ENCODE measurements at regions not wholly inside any gene's neighbourhood (a gene's known extent, or its start where the extent isn't known, plus 50 kb on each side); places are given as distances from the start of the nearest gene placed in this dataset.

DNA sequence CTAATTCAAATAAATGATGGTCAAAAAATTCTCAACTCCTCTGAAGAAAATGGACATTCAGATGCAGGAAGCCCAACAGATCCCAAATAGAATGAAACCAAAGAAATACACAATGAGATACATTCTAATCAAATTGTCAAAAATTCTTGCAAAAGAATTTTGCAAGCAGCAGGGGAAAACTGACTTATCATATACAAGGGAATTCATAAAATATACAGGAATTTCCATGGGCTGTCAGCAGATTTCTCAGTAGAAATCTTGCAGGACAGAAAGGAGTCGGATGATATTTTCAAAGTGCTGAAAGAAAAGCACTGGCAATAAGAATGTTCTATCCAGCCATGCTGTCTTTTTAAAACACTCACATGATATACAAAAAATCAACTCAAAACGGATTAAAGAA is 194.6 kb upstream of the ZC3H12C start:
- no peak for TF ChIP-seq ZBED1 (IDR thresholded peaks at IDR 0.05; ENCODE audit: borderline replicate concordance)
- TF ChIP-seq, protein P1, sequence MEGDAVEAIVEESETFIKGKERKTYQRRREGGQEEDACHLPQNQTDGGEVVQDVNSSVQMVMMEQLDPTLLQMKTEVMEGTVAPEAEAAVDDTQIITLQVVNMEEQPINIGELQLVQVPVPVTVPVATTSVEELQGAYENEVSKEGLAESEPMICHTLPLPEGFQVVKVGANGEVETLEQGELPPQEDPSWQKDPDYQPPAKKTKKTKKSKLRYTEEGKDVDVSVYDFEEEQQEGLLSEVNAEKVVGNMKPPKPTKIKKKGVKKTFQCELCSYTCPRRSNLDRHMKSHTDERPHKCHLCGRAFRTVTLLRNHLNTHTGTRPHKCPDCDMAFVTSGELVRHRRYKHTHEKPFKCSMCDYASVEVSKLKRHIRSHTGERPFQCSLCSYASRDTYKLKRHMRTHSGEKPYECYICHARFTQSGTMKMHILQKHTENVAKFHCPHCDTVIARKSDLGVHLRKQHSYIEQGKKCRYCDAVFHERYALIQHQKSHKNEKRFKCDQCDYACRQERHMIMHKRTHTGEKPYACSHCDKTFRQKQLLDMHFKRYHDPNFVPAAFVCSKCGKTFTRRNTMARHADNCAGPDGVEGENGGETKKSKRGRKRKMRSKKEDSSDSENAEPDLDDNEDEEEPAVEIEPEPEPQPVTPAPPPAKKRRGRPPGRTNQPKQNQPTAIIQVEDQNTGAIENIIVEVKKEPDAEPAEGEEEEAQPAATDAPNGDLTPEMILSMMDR (IDR thresholded peaks at IDR 0.05 in 2 of 3, conservative IDR thresholded peaks at IDR 0.05 in 1 of 3; ENCODE audit: control insufficient read depth in 2 of 3, extremely low read depth in 1 of 3, insufficient read depth in 1 of 3, low read depth in 3 of 3, low read length in 3 of 3), result no peak
- no peak for TF ChIP-seq JUND (IDR thresholded peaks at IDR 0.05; ENCODE audit: low read depth, low read length)
- TF ChIP-seq SIN3A (IDR thresholded peaks at IDR 0.05; ENCODE audit: low read depth, low read length), result no peak
- TF ChIP-seq CBFB (IDR thresholded peaks at IDR 0.05; ENCODE audit: low read depth), result no peak
- TF ChIP-seq NFYA (IDR thresholded peaks at IDR 0.05; ENCODE audit: borderline replicate concordance, low read depth, low read length), result no peak
- TF ChIP-seq, protein P2, sequence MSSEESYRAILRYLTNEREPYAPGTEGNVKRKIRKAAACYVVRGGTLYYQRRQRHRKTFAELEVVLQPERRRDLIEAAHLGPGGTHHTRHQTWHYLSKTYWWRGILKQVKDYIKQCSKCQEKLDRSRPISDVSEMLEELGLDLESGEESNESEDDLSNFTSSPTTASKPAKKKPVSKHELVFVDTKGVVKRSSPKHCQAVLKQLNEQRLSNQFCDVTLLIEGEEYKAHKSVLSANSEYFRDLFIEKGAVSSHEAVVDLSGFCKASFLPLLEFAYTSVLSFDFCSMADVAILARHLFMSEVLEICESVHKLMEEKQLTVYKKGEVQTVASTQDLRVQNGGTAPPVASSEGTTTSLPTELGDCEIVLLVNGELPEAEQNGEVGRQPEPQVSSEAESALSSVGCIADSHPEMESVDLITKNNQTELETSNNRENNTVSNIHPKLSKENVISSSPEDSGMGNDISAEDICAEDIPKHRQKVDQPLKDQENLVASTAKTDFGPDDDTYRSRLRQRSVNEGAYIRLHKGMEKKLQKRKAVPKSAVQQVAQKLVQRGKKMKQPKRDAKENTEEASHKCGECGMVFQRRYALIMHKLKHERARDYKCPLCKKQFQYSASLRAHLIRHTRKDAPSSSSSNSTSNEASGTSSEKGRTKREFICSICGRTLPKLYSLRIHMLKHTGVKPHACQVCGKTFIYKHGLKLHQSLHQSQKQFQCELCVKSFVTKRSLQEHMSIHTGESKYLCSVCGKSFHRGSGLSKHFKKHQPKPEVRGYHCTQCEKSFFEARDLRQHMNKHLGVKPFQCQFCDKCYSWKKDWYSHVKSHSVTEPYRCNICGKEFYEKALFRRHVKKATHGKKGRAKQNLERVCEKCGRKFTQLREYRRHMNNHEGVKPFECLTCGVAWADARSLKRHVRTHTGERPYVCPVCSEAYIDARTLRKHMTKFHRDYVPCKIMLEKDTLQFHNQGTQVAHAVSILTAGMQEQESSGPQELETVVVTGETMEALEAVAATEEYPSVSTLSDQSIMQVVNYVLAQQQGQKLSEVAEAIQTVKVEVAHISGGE (CRISPR knock-in tag; IDR thresholded peaks at IDR 0.05), result no peak
- no peak for TF ChIP-seq RB1 (IDR thresholded peaks at IDR 0.05; ENCODE audit: borderline replicate concordance)
- no peak for TF ChIP-seq SP1 (IDR thresholded peaks at IDR 0.05; ENCODE audit: low read depth, low read length)
- TF ChIP-seq HDAC2 (IDR thresholded peaks at IDR 0.05), result no peak
- TF ChIP-seq SMAD1 (IDR thresholded peaks at IDR 0.05; ENCODE audit: low read depth, partially characterized antibody), result no peak
- TF ChIP-seq POLR2A (IDR thresholded peaks at IDR 0.05; ENCODE audit: low read depth, low read length), result no peak
- no peak for TF ChIP-seq ESRRA (IDR thresholded peaks at IDR 0.05; ENCODE audit: low read length)
